ENCODE measurements at regions not wholly inside any gene's neighbourhood (a gene's known extent, or its start where the extent isn't known, plus 50 kb on each side); places are given as distances from the start of the nearest gene placed in this dataset.

DNA sequence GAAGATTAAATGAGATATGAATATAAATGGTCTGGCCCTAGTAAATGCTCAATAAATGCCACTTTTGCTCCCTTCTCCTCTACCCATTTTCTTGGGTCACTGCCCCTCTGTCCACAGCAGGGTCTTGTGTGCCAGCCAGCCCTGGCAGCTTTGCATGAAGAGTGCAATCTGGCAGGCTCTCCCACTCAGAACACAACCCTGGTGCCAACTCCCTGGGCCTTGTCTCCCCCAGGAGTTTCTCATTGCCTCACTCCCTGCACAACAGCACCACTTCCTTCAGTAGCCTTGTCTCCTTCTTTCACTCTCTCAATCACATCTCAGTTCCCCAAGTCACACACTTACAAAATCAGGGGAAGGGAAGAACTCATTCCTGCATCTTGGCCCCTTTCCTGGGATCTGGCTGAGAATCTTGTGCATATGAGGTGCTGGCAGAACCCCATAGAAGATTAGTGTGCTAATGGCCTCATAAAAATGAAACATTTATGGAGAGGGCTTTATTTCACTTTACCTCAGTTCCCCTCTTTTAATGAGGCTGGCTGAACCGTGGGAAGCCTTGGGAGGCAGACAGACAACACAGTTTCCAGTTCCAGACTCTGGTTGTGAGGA lies 445.9 kb upstream of the PROK2 start:
- TF ChIP-seq, protein P1, sequence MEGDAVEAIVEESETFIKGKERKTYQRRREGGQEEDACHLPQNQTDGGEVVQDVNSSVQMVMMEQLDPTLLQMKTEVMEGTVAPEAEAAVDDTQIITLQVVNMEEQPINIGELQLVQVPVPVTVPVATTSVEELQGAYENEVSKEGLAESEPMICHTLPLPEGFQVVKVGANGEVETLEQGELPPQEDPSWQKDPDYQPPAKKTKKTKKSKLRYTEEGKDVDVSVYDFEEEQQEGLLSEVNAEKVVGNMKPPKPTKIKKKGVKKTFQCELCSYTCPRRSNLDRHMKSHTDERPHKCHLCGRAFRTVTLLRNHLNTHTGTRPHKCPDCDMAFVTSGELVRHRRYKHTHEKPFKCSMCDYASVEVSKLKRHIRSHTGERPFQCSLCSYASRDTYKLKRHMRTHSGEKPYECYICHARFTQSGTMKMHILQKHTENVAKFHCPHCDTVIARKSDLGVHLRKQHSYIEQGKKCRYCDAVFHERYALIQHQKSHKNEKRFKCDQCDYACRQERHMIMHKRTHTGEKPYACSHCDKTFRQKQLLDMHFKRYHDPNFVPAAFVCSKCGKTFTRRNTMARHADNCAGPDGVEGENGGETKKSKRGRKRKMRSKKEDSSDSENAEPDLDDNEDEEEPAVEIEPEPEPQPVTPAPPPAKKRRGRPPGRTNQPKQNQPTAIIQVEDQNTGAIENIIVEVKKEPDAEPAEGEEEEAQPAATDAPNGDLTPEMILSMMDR (conservative IDR thresholded peaks at IDR 0.05) = no peak
- no peak for TF ChIP-seq EZH2 (IDR thresholded peaks at IDR 0.05; ENCODE audit: low read depth)
